Cardiac muscle cell (in vitro differentiated cells and primary cell): ENCODE measurements at regions not wholly inside any gene's neighbourhood (a gene's known extent, or its start where the extent isn't known, plus 50 kb on each side); places are given as distances from the start of the nearest gene placed in this dataset.

ENCODE experiments used
- DNase-seq, 2 donors: peaks; one replicate each; pipeline versions ENCODE4 v3.0.0 to v3.0.0-alpha.2; 2010 to 2017; ENCODE audit warnings: low read depth in 1 of 2, low spot score in 1 of 2
- H3K27ac ChIP-seq: fragments of 200-600 bp; sonication (generic); 2 replicates; pipeline ENCODE4 v1.5.1; 2016
- H3K27me3 ChIP-seq: fragments of 200-600 bp; sonication (generic); 2 replicates; pipeline ENCODE4 v1.6.0; 2016; ENCODE audit warnings: control low read depth
- H3K36me3 ChIP-seq: fragments of 200-600 bp; sonication (generic); 2 replicates; pipeline ENCODE4 v1.5.1; 2016; ENCODE audit warnings: control low read depth
- H3K4me1 ChIP-seq: fragments of 200-600 bp; sonication (generic); 2 replicates; pipeline ENCODE4 v1.8.1; 2017; ENCODE audit warnings: low read depth, mild to moderate bottlenecking, mixed run types
- H3K4me3 ChIP-seq: fragments of 200-600 bp; sonication (generic); 2 replicates; pipeline ENCODE4 v1.5.1; 2016; ENCODE audit warnings: mild to moderate bottlenecking
- H3K9me3 ChIP-seq: fragments of 200-600 bp; sonication (generic); 2 replicates; pipeline ENCODE4 v1.5.1; 2017; ENCODE audit warnings: low read depth, mild to moderate bottlenecking, control low read depth
- TF ChIP-seq, protein P1 (sequence below): IDR thresholded peaks from 2 replicates; pipeline ENCODE4 v1.5.1; 2012; ENCODE audit warnings: low read depth, mild to moderate bottlenecking, low read length

DNA sequence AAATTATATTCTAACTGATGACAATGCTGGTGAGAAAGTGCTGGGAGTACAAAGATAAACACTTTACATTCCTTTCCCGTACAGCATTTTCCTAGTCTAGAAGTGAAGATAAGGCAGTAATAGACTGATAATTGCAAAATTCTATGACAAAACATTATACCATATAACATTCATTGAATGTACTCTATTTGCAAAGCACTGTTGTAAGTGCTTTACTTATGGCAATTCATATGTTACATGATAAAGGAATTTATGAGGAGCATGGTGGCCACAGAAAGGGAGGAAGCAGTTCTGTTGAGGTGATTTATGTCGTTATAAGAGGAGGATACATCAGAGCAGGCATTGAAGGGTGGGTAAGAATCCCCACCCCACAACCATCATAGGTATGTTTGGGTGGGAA lies 434.8 kb downstream of the RAB38 start:
- H3K27ac ChIP-seq, result no peak overlapping the region
- H3K9me3 ChIP-seq, result no peaks in the 10 kb centered on the region
- no peaks in the 10 kb centered on the region for H3K36me3 ChIP-seq
- TF ChIP-seq, protein P1, sequence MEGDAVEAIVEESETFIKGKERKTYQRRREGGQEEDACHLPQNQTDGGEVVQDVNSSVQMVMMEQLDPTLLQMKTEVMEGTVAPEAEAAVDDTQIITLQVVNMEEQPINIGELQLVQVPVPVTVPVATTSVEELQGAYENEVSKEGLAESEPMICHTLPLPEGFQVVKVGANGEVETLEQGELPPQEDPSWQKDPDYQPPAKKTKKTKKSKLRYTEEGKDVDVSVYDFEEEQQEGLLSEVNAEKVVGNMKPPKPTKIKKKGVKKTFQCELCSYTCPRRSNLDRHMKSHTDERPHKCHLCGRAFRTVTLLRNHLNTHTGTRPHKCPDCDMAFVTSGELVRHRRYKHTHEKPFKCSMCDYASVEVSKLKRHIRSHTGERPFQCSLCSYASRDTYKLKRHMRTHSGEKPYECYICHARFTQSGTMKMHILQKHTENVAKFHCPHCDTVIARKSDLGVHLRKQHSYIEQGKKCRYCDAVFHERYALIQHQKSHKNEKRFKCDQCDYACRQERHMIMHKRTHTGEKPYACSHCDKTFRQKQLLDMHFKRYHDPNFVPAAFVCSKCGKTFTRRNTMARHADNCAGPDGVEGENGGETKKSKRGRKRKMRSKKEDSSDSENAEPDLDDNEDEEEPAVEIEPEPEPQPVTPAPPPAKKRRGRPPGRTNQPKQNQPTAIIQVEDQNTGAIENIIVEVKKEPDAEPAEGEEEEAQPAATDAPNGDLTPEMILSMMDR, result no peak
- no peak for DNase-seq
- no peaks in the 10 kb centered on the region for H3K27me3 ChIP-seq
- H3K4me3 ChIP-seq, result no peak overlapping the region
- no peaks in the 10 kb centered on the region for H3K4me1 ChIP-seq

DNA sequence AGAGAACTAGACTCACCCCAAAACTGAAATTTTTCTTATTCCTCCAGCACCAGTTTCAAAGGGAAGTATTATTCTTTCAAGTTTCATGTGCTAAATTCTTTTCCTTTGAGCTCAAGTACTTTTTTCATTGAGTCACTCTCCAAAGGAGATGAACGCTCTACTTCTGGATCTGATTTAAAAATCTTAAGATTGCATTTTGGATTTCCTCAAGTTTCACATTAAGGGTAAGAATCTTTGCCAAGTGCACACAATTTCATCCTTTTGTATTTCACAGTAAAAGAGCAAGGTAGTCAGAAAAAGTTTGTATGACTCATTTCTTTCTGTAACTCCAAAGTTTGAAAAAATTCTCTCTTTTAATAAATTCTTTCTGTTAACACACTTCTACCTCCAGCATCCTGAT lies 435.5 kb downstream of the RAB38 start:
- no peak overlapping the region for H3K4me3 ChIP-seq
- no peaks in the 10 kb centered on the region for H3K9me3 ChIP-seq
- no peaks in the 10 kb centered on the region for H3K36me3 ChIP-seq
- no peaks in the 10 kb centered on the region for H3K4me1 ChIP-seq
- H3K27me3 ChIP-seq, result no peaks in the 10 kb centered on the region
- H3K27ac ChIP-seq, result no peak overlapping the region
- no peak for DNase-seq
- TF ChIP-seq, protein P1, result no peak

DNA sequence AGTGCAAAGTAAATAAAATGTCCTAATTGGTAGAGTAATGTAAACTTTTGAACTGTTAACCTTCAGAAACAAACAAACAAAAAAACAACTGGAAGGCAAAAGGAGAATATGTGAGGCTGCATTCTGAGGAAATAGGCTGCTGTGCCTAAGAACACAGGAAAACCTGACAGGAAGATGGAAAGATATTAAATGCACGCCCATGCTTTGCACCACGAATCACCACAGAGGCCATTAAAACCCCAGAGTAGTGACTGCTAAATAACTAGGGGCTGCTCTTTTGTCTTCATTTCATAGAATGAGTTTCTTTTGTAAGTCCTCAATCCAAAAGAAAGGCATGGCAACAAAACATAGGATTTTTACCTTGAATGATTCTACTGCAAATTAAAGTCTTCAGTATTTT lies 436.0 kb downstream of the RAB38 start:
- DNase-seq, result no peak
- no peaks in the 10 kb centered on the region for H3K27me3 ChIP-seq
- H3K9me3 ChIP-seq, result no peaks in the 10 kb centered on the region
- TF ChIP-seq, protein P1, result no peak
- no peak overlapping the region for H3K27ac ChIP-seq
- H3K4me3 ChIP-seq, result no peak overlapping the region
- H3K36me3 ChIP-seq, result no peaks in the 10 kb centered on the region
- H3K4me1 ChIP-seq, result no peaks in the 10 kb centered on the region

DNA sequence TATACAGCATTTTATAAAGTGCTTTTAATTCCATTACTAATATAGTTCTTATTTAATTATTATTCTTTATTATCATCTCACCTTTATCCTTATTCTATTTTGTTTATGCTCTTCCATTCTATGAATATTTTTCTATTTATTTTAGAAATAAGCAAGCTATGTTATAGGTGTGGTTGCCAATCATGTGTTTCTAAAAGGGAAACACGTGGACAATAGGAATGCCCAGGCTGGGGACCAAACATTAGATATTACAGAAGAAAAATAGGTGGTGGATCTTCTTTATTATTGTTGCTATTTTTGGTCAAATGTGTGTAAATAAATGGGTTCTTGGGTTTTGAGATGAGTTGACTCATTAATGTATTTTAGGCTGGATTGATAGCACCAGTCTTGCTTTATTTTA lies 438.3 kb downstream of the RAB38 start:
- no peaks in the 10 kb centered on the region for H3K27me3 ChIP-seq
- H3K9me3 ChIP-seq, result no peaks in the 10 kb centered on the region
- TF ChIP-seq, protein P1, result no peak
- H3K36me3 ChIP-seq, result no peaks in the 10 kb centered on the region
- no peak overlapping the region for H3K27ac ChIP-seq
- no peaks in the 10 kb centered on the region for H3K4me1 ChIP-seq
- DNase-seq, result no peak
- H3K4me3 ChIP-seq, result no peak overlapping the region

DNA sequence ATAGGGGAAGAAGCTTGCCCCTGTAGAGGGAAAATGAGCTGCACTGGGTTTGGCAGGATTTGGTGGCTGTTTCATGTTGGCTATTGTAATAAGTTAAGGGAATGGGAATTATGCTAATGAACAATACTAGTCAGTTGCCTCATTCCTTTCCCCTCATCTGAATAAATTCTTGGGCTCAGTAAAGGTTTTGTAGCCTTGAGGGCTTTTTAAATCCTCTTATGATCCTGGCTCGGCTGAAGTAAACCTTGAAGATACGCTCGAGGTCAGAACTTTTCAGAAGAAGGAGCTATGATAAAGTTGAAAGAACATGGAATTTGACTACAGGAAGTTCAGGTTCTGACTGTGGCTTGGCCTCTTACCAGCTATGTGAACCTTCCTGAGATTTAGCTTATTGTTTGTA lies 448.7 kb downstream of the RAB38 start:
- Histone ChIP-seq H3K27ac (no peak overlapping the region), H3K27me3 (no peaks in the 10 kb centered on the region), H3K4me3 (no peak overlapping the region), H3K36me3 (no peaks in the 10 kb centered on the region), H3K9me3 (no peaks in the 10 kb centered on the region), H3K4me1 (no peaks in the 10 kb centered on the region)
- TF ChIP-seq, protein P1, result no peak
- DNase-seq, result no peak

DNA sequence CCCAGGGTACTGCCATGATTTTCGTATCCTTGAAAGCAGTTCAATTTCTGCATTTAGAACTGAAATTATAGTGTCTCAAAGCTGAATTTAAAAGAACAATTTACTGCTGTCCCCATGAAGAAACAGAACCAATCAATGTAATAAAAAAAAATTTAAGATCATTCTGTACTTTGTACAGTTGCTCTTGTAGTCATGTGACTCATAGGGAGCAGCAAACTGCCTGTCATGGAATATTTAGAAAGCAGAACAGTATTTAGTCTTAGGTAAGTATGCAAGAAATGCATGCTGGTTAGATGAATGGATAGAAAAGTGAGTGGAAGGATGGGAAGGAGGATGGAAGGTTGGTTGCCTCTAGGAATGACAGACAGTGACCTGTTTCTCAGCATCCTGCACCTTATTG lies 450.9 kb downstream of the RAB38 start:
- TF ChIP-seq, protein P1, result no peak

More for the DNA sequence above, 450.9 kb downstream of the RAB38 start:
- Histone ChIP-seq H3K36me3 (no peaks in the 10 kb centered on the region), H3K27me3 (no peaks in the 10 kb centered on the region), H3K4me3 (no peak overlapping the region), H3K27ac (no peak overlapping the region), H3K4me1 (no peaks in the 10 kb centered on the region), H3K9me3 (no peaks in the 10 kb centered on the region)
- no peak for DNase-seq
